ENCODE measurements at regions not wholly inside any gene's neighbourhood (a gene's known extent, or its start where the extent isn't known, plus 50 kb on each side); places are given as distances from the start of the nearest gene placed in this dataset.
A peak's percentile ranks its signal among the peaks of the same experiment; 100 is the strongest.
"Not testable (repeated sequence)": the region's sequence is repeated elsewhere in the genome, so short reads cannot be mapped to it uniquely, and the experiment has no call there.

- intact Hi-C loops (cut with DNase I), result no loop called here
- DNase-seq, result no peak
These were observed 876.8 kb upstream of the TENM4 start for GRCh38 chr11:80317612-80318011.

- DNase-seq, result no peak
- intact Hi-C loops (cut with DNase I), result no loop called here
These were observed 874.4 kb upstream of the TENM4 start for GRCh38 chr11:80315200-80315599.

GRCh38 chr11:80309301-80309700 is 868.5 kb upstream of the TENM4 start:
- intact Hi-C loops (cut with DNase I), result no loop called here
- no peak for DNase-seq

GRCh38 chr11:80307676-80308075 is 866.8 kb upstream of the TENM4 start:
- intact Hi-C loops (cut with DNase I), result no loop called here

GRCh38 chr11:80297858-80298632 is 857.2 kb upstream of the TENM4 start:
- no peak for DNase-seq
- intact Hi-C loops (cut with DNase I), result no loop called here

More at GRCh38 chr11:80307676-80308075, 866.8 kb upstream of the TENM4 start:
- DNase-seq, result no peak

- intact Hi-C loops (cut with DNase I), result no loop called here
These were observed 852.5 kb upstream of the TENM4 start for GRCh38 chr11:80293293-80293692.

DNA sequence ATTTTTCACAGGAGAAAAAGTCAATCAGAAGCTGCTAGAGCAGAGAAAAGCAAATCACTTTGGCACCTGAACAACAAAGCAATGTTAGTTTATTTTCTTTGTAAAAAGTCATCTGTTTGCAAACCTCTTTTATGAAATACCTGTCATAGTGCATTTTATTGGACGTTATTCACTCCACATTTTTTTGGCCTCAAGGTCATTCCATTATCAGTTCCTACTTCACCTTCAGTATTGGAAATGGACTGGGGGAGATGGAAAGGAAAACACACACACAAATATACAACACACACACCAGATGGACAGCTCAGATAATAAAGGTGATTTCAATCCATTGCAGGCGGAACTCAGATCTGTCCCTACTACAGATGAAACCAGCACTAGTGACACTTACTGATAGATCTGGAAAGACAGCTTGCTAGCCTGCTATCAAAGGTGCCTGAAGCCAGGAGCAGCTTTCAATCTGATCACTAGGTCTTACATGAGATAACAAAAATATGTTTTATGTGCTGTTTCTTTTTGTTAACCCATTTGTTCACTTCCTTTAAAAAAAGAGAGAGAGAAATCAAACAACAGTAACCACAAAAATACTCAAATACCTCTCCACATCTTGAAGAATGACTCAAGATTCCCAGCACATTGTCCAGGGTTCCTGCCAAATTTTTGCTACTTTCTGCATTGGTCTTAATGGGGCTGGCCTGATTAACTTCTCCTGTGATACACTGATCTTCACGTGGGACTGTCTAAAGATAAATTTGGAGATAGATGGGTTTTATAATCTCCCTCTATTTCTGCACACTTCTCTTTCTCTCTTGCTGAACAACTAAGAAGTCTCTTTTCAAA is 844.3 kb upstream of the TENM4 start:
- no peak for DNase-seq
- intact Hi-C loops (cut with DNase I), result no loop called here

More at GRCh38 chr11:80293293-80293692, 852.5 kb upstream of the TENM4 start:
- no peak for DNase-seq

DNA sequence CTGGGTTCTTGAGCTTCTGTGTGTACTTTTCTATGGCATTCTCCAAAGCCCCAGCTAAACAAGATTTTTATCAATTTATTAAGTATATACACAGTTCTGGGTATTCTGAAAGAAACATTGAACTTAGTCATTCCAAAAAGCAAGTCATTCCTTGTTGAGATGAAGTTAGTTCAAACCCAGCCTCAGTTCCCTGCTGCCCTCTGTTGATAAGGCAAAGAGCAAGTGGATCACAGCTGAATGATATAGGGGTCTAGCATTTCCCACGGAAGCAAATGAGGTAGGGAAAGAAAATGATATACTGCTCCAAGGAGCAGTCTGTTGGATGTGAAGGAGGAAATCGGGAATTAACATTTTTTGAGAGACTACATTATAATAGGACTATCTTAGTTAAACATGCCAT is 841.8 kb upstream of the TENM4 start:
- intact Hi-C loops (cut with DNase I), result no loop called here

DNA sequence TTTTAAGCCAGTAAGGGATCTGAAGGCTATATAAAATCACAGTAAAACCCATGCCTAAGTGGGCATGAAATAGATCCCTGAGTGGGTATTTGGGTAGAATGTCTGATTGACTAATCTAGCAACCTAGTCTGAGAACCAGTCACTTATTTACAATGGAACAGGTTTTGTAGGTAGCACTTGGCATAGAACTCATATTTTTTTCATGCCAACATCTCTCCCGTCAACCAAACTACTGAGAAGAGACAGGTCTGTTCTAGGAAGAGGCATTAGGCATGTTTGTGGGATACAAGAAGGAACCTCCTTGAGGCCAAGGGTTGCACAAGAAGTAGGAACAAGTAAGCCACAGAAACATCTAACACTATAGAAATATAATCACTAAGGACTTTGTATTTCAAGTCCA is 840.4 kb upstream of the TENM4 start:
- DNase-seq, result no peak
- intact Hi-C loops (cut with DNase I), result no loop called here

More for the DNA sequence above, 841.8 kb upstream of the TENM4 start:
- DNase-seq, result no peak

DNA sequence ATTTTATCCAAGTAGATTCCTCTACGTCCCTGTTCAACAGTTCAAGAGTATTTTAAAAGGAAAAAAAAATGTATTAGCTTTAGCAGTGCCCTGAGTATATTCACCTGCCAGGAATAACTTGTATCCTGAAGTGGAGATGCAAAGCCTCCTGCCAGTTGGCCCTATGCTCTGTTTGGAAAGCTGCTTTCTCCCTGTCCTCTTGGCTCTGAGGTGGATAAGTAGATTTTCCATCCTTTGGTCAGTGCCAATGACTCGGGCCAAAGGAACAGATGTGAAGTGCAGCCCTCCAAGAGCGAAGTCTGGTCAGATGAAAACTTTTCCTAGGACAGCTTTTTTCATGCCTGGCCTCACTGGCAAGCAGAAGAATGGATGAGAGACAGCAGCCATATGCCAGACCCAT is 839.9 kb upstream of the TENM4 start:
- DNase-seq, result peak in 3 of 42 donors; percentile 3 to 8 (median 8)

DNA sequence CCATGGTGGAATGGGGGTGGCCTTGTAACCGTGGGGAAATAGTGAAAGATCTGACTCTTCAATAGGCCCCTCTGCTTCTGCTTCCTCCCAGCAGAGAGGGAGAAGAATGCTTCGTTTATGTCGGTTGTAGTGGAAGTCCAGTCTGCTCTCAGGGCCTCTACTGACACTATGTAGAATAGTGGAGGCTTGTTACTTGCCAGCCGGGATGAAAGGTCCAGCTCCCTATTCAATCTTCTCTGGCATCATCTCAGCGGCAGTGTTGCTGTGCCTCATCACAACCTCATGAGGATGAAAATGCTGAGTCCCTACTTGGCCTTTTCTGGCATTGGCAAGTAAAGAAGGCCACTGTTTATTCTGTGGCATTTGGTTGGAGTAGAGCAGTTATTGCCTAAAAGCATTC is 820.9 kb upstream of the TENM4 start:
- DNase-seq, result peak in 4 of 42 donors; percentile 5 to 26 (median 10)
- intact Hi-C loops (cut with DNase I), result no loop called here

More for the DNA sequence above, 839.9 kb upstream of the TENM4 start:
- intact Hi-C loops (cut with DNase I), result no loop called here

DNA sequence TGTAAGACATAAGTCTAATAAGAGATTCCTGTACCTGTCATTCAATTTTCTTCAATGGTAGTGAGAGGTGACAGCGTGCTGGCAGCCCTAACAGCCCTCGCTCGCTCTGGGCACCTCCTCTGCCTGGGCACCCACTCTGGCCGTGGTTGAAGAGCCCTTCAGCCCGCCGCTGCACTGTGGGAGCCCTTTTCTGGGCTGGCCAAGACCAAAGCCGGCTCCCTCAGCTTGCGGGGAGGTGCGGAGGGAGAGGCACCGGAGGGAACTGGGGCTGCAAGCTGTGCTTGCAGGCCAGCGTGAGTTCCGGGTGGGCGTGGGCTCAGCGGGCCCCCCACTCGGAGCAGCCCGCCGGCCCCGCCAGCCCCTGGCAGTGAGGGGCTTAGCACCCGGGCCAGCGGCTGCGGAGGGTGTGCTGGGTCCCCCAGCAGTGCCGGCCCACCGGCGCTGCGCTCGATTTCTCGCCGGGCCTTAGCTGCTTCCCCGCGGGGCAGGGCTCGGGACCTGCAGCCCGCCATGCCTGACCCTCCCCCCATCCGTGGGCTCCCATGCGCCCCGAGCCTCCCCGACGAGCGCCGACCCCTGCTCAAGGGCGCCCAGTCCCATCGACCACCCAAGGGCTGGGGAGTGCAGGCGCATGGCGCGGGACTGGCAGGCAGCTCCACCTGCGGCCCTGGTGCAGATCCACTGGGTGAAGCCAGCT is 816.6 kb upstream of the TENM4 start:
- DNase-seq; intact Hi-C loops (cut with DNase I): not testable (repeated sequence)

DNA sequence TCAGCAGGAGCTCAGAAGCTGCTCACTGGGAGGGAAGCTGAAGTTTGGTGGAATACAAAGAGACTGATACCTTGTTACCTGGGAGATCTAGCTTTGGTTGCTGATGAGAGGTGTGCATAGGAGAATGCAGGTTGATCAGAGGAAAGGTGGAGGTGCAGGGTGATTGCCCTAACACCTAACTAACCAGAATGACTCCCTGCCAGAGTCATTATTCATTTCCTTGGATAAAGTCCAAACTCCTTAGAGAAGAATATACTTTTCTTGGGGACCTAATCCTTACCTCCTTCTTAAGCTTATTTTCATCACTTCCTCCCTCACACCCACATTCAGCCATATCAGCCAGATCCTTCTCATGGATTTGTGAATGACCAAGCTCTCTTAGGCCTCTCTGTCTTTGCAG is 814.2 kb upstream of the TENM4 start:
- no peak for DNase-seq
- intact Hi-C loops (cut with DNase I), result no loop called here

- no peak for DNase-seq
- intact Hi-C loops (cut with DNase I), result no loop called here
These were observed 800.9 kb upstream of the TENM4 start for GRCh38 chr11:80241766-80242165.

DNA sequence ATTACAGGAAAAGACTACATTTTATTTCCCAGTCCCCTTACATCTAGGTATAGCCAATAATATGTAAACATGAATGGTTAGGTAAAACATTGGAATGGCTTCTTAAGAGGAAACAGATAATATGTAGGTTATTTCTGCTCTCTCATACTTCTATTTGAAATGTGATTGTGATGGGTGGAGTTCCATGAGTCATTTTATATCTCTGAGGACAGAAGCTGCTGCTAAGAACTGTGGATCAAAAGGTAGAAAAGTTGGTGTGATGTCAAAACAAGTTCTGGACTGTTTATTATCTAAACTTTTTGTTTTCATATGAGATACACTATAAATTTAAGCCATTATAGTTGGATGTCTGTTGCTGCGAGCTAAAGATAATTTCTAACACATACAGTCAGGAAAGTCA is 799.4 kb upstream of the TENM4 start:
- intact Hi-C loops (cut with DNase I), result no loop called here

DNA sequence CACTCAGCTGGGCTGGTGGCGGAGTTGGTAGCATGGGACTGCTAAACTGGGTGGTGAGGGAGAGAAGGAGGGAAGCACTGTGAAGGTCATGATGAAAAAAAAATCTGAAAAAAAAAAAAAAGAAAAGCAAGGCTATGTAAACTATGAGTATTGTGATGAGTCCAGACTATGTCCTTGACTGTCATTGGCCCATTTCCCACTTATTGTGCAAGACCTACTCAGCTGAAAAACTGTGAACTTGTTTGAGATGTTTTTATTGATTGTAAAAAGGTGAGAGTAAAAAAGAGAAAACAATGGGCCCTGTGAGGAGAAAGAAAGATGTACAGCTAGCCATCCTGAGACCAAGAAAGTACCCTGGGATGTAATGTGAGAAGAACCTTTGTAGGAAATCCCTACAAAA is 798.4 kb upstream of the TENM4 start:
- DNase-seq, result no peak
- intact Hi-C loops (cut with DNase I), result no loop called here

More for the DNA sequence above, 799.4 kb upstream of the TENM4 start:
- DNase-seq, result no peak

GRCh38 chr11:80227915-80228314 is 787.1 kb upstream of the TENM4 start:
- no peak for DNase-seq
- intact Hi-C loops (cut with DNase I), result no loop called here

GRCh38 chr11:80214413-80214812 is 773.6 kb upstream of the TENM4 start:
- intact Hi-C loops (cut with DNase I), result no loop called here

GRCh38 chr11:80211673-80212072 is 770.8 kb upstream of the TENM4 start:
- intact Hi-C loops (cut with DNase I), result no loop called here
- DNase-seq, result no peak

More at GRCh38 chr11:80214413-80214812, 773.6 kb upstream of the TENM4 start:
- DNase-seq, result no peak

- intact Hi-C loops (cut with DNase I), result no loop called here
- DNase-seq, result no peak
These were observed 763.2 kb upstream of the TENM4 start for GRCh38 chr11:80204021-80204420.

Measured in head of caudate nucleus (tissue), 42 donors.